ENCODE measurements at regions not wholly inside any gene's neighbourhood (a gene's known extent, or its start where the extent isn't known, plus 50 kb on each side); places are given as distances from the start of the nearest gene placed in this dataset.

- Histone ChIP-seq H3K9ac (ENCODE audit: extremely low read depth, low read length, poor library complexity, severe bottlenecking) (no peak overlapping the region), H3K27me3 (ENCODE audit: control insufficient read depth, insufficient read depth, low read length, poor library complexity, severe bottlenecking) (no peaks in the 10 kb centered on the region), H3K9me3 (ENCODE audit: control insufficient read depth, low read length) (no peaks in the 10 kb centered on the region), H3K4me1 (ENCODE audit: control insufficient read depth, insufficient read depth, low read length) (no peaks in the 10 kb centered on the region), H3K36me3 (ENCODE audit: control insufficient read depth, insufficient read depth, low read length) (no peaks in the 10 kb centered on the region), H3K4me3 (ENCODE audit: low read length) (no peak overlapping the region), H3K27ac (ENCODE audit: low read depth, low read length) (no peak overlapping the region)
- WGBS, 2 experiments (ENCODE audit: insufficient coverage in 1 of 2, insufficient read length in 1 of 2) = 90% methylated on average over 1 of the region's 1 CpG; no CpG with 5 or more reads in 1 of the 2 experiments
- no peak for TF ChIP-seq CTCF (conservative IDR thresholded peaks at IDR 0.05)
- Mint-ChIP-seq H3K4me3 (no peak overlapping the region), H3K4me1 (no peaks in the 10 kb centered on the region), H3K9me3 (no peaks in the 10 kb centered on the region), H3K36me3 (ENCODE audit: low read depth) (no peaks in the 10 kb centered on the region), H3K27me3 (ENCODE audit: insufficient read depth) (no peaks in the 10 kb centered on the region), H3K27ac (no peak overlapping the region)
- DNase-seq = no peak
Measured at GRCh38 chr3:168984872-168985271, 678.6 kb downstream of the MECOM start.

- Histone ChIP-seq H3K9me3 (ENCODE audit: control insufficient read depth, low read length) (no peaks in the 10 kb centered on the region), H3K4me1 (ENCODE audit: control insufficient read depth, insufficient read depth, low read length) (no peaks in the 10 kb centered on the region), H3K36me3 (ENCODE audit: control insufficient read depth, insufficient read depth, low read length) (no peaks in the 10 kb centered on the region), H3K27me3 (ENCODE audit: control insufficient read depth, insufficient read depth, low read length, poor library complexity, severe bottlenecking) (no peaks in the 10 kb centered on the region), H3K27ac (ENCODE audit: low read depth, low read length) (no peak overlapping the region), H3K4me3 (ENCODE audit: low read length) (no peak overlapping the region), H3K9ac (ENCODE audit: extremely low read depth, low read length, poor library complexity, severe bottlenecking) (no peak overlapping the region)
- no peak for DNase-seq
- no peak overlapping the region for H3K4me3 Mint-ChIP-seq
- 93% methylated on average over 1 of the region's 1 CpG; no CpG with 5 or more reads in 1 of the 2 experiments for WGBS, 2 experiments (ENCODE audit: insufficient coverage in 1 of 2, insufficient read length in 1 of 2)
- no peaks in the 10 kb centered on the region for H3K36me3 Mint-ChIP-seq (ENCODE audit: low read depth)
- H3K27me3 Mint-ChIP-seq (ENCODE audit: insufficient read depth) = no peaks in the 10 kb centered on the region
- H3K9me3 Mint-ChIP-seq = no peaks in the 10 kb centered on the region
- no peak for TF ChIP-seq CTCF (conservative IDR thresholded peaks at IDR 0.05)
- no peak overlapping the region for H3K27ac Mint-ChIP-seq
- no peaks in the 10 kb centered on the region for H3K4me1 Mint-ChIP-seq
Measured at GRCh38 chr3:168983046-168983445, 680.5 kb downstream of the MECOM start.

- Mint-ChIP-seq H3K27me3 (ENCODE audit: insufficient read depth) (no peaks in the 10 kb centered on the region), H3K4me1 (no peaks in the 10 kb centered on the region), H3K9me3 (no peaks in the 10 kb centered on the region), H3K4me3 (no peak overlapping the region), H3K27ac (no peak overlapping the region), H3K36me3 (ENCODE audit: low read depth) (no peaks in the 10 kb centered on the region)
- H3K27me3 ChIP-seq (ENCODE audit: control insufficient read depth, insufficient read depth, low read length, poor library complexity, severe bottlenecking) = no peaks in the 10 kb centered on the region
- no peak for DNase-seq
- H3K4me1 ChIP-seq (ENCODE audit: control insufficient read depth, insufficient read depth, low read length) = no peaks in the 10 kb centered on the region
- WGBS, 2 experiments (ENCODE audit: insufficient coverage in 1 of 2, insufficient read length in 1 of 2) = 93% methylated on average over 4 of the region's 4 CpGs; no CpG with 5 or more reads in 1 of the 2 experiments
- no peaks in the 10 kb centered on the region for H3K9me3 ChIP-seq (ENCODE audit: control insufficient read depth, low read length)
- no peaks in the 10 kb centered on the region for H3K36me3 ChIP-seq (ENCODE audit: control insufficient read depth, insufficient read depth, low read length)
- H3K27ac ChIP-seq (ENCODE audit: low read depth, low read length) = no peak overlapping the region
- no peak for TF ChIP-seq CTCF (conservative IDR thresholded peaks at IDR 0.05)
- no peak overlapping the region for H3K9ac ChIP-seq (ENCODE audit: extremely low read depth, low read length, poor library complexity, severe bottlenecking)
- H3K4me3 ChIP-seq (ENCODE audit: low read length) = no peak overlapping the region
Measured at GRCh38 chr3:168981396-168981795, 682.1 kb downstream of the MECOM start.

Data from endodermal cell (in vitro differentiated cells).